HFF-Myc (cell line): ENCODE measurements at regions not wholly inside any gene's neighbourhood (a gene's known extent, or its start where the extent isn't known, plus 50 kb on each side); places are given as distances from the start of the nearest gene placed in this dataset.

Experiments
- DNase-seq: peaks from one replicate; pipeline ENCODE4 v3.0.0-alpha.2; 2011; ENCODE audit warnings: low read depth; ENCODE audit errors: extremely low read depth
- H3K4me3 ChIP-seq: replicated peaks from 2 replicates; pipeline ENCODE4 v1.5.1; 2011; ENCODE audit warnings: low read depth, mild to moderate bottlenecking, control low read depth, low read length
- CTCF ChIP-seq: IDR thresholded peaks from 2 replicates; pipeline ENCODE4 v1.5.1; 2012; ENCODE audit warnings: mild to moderate bottlenecking, low read depth, low read length, control low read depth; ENCODE audit errors: missing control alignments

GRCh38 chr20:60497298-60498035, 539.2 kb downstream of the CDH26 start:
- no peak for DNase-seq
- TF ChIP-seq CTCF = no peak
- no peak overlapping the region for H3K4me3 ChIP-seq

DNA sequence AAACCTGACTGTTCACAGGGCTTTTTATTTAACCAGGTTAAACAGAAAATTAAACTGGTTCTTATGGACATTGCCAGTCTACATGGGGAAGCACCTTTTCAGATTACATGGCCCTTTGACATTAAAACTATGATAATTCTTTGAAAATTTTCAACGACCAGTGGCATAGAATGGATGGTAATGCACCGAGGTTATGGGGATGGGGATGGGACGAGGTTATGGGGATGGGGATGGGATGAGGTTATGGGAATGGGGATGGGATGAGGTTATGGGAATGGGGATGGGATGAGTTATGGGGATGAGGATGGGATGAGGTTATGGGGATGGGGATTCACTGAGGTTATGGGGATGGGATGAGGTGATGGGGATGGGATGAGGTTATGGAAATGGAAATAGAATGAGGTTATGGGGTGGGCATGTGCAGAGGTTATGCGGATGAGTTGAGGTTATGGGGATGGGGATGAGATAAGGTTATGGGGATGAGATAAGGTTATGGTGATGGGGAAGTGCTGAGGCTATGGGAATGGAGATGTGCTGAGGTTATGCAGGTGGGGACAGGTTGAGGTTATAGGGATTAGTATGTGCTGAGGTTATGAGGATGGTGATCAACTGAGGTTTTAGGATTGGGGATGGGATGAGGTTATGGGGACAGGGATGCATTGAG, 541.9 kb downstream of the CDH26 start:
- no peak overlapping the region for H3K4me3 ChIP-seq
- TF ChIP-seq CTCF = no peak
- no peak for DNase-seq

DNA sequence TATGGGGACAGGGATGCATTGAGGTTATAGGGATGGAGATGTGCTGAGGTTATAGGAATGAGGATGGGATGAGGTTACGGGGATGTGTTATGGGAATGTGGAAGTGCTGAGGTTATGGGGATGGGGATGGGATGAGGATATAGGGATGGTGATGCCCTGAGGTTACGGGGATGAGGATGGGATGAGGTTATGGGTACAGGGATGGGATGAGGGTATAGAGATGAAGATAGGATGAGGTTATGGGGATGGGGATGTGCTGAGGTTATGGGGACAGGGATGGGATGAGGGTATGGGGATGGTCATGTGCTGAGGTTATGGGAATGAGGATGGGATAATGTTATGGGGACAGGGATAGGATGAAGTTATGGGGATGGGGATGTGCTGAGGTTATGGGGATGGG, 542.8 kb downstream of the CDH26 start:
- H3K4me3 ChIP-seq = no peak overlapping the region
- TF ChIP-seq CTCF = no peak
- DNase-seq = no peak

DNA sequence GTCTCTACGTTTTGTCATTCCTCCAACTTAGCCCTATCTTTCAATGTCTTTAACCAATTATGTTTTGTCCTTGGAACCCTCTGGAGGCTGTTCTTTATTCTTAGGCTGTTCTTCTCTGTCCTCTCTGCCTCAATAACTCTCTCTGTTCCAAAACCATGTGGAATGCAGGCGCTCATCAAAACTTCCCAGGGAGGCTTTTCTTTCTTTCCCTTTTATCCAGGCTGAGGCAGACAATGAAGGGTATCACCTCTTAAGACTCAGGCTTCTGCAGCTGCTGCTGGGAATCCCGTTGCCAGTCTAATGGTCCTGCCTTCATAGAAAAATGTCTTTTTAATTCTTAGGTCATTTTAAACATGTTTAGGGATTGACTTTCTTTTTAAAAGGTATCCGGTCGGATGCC, 544.7 kb downstream of the CDH26 start:
- H3K4me3 ChIP-seq = no peak overlapping the region
- no peak for TF ChIP-seq CTCF
- no peak for DNase-seq

GRCh38 chr20:60505423-60505822, 547.2 kb downstream of the CDH26 start:
- DNase-seq = no peak
- H3K4me3 ChIP-seq = no peak overlapping the region
- no peak for TF ChIP-seq CTCF

DNA sequence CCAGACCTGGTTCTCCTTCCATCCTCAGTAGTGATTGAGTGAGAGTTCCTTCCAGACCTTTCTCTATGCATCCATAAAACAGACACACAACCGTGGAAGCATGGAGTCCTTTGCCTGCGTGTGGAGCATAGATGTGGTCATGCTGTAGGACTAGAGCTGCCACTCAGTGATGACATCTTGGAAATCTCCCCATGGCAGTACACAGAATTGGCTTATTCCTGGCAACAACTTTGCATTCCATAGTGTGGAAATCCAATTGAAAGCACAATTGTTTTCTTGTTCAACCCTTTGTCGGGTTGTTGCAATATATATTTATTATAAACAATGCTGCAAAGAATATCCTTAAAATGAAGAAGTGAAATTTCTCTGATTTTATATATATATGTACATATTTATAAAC, 547.8 kb downstream of the CDH26 start:
- TF ChIP-seq CTCF = no peak
- no peak for DNase-seq
- H3K4me3 ChIP-seq = no peak overlapping the region
